Activated T-helper 2 cell treated with anti-CD3 and anti-CD28 coated beads, Interferon-gamma antibody, Interleukin-2, Interleukin-4, amounts not matched to agents 10 μg/mL and 5 μg/mL and 100 μg/mL, durations not matched to agents 14 hours and 24 hours and 36 hours (primary cell): ENCODE measurements at regions not wholly inside any gene's neighbourhood (a gene's known extent, or its start where the extent isn't known, plus 50 kb on each side); places are given as distances from the start of the nearest gene placed in this dataset.

Experiments used
- DNase-seq: peaks from one replicate; pipeline ENCODE4 v3.0.0; 2021; ENCODE audit warnings: low spot score
- H3K27ac Mint-ChIP-seq: one replicate; pipeline ENCODE4 v1.8.0; 2021; ENCODE audit warnings: mixed read lengths
- H3K27me3 Mint-ChIP-seq: one replicate; pipeline ENCODE4 v1.8.0; 2021; ENCODE audit warnings: low read depth, mixed read lengths
- H3K36me3 Mint-ChIP-seq: one replicate; pipeline ENCODE4 v1.8.0; 2021; ENCODE audit warnings: low read depth, mixed read lengths
- H3K4me1 Mint-ChIP-seq: one replicate; pipeline ENCODE4 v1.8.0; 2021; ENCODE audit warnings: low read depth, mixed read lengths
- H3K4me3 Mint-ChIP-seq: one replicate; pipeline ENCODE4 v1.8.0; 2021; ENCODE audit warnings: low read depth, mild to moderate bottlenecking, moderate library complexity, mixed read lengths
- H3K9me3 Mint-ChIP-seq: one replicate; pipeline ENCODE4 v1.8.0; 2021; ENCODE audit warnings: mixed read lengths
- intact Hi-C: fragments of 100-400 bp; cut with micrococcal nuclease; formaldehyde crosslinking; loops from one replicate; pipeline ENCODE4 v1.15.1; 2023

GRCh38 chr1:235002706-235003300 is 125.8 kb downstream of the TOMM20 start:
- no peak for DNase-seq
- intact Hi-C loops, result no loop called here
- peaks cover 29% of the 10 kb centered on the region for H3K36me3 Mint-ChIP-seq
- peak overlapping the region; percentile 24 for H3K27ac Mint-ChIP-seq
- H3K4me1 Mint-ChIP-seq, result peaks cover 41% of the 10 kb centered on the region
- no peaks in the 10 kb centered on the region for H3K27me3 Mint-ChIP-seq
- no peak overlapping the region for H3K4me3 Mint-ChIP-seq
- peaks cover 24% of the 10 kb centered on the region for H3K9me3 Mint-ChIP-seq

DNA sequence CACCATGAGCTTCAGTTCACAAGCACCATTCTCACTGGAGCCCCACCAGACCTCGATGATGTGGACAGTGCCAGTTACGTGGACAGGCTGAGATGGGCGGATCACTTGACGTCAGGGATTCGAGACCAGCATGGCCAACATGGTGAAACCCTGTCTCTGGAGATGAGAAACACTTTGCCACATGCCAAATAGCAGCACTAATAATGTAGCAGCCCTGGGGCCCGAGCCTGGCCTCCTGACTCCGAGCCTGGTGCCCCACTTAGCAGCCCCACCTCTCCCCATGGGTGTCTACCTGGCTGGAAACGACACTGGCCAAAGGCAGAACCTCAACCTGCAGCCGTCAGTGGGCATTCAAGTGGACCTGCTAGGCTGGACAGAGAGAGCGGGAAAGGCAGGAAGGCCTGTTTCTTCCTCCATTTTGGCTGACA is 129.1 kb downstream of the TOMM20 start:
- Mint-ChIP-seq H3K27ac (peak overlapping the region; percentile 4), H3K9me3 (peaks cover 3% of the 10 kb centered on the region), H3K4me1 (peaks cover 23% of the 10 kb centered on the region), H3K4me3 (no peak overlapping the region), H3K36me3 (peaks cover 6% of the 10 kb centered on the region), H3K27me3 (no peaks in the 10 kb centered on the region)
- intact Hi-C loops, result no loop called here
- no peak for DNase-seq

DNA sequence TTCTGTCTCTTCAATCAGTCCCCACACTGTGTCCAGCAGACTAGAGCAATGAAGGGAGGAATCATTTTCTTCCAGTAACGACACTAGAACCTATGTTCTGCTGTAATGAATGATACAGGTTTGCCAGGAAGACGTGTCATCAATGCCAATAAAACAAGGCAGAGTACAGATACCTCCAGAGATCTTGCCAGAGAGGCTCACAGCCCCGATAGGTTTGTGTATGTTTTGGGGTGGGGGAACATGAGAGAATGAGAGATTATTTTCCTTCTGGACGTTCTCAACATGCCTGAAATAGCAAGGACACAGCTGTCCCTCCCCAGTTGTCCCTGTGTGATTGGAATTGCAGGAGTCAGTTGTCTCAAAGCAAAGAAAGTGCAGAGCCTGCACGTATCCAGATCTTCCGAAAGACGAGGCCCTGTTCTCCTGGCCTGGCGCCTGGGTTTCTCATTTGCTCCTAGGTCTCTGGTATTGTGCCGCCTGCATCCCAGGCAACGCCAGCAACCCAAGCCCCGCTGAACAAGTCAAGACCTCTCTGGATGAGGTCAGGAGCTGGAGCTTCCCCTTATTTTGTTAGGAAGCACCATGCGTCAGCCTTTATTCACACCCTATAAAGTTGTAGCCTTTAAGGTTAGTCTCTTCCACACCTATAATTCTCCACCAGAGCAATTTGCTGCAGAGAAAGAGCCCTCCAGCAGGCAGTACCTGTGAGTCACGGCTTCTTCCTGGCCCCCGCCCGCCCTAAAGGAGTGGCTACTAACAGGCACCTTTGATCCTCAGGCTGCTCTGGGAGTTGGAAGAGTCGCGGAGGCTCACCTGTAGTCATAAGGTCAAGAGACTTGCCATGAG is 130.5 kb downstream of the TOMM20 start:
- no peaks in the 10 kb centered on the region for H3K9me3 Mint-ChIP-seq
- intact Hi-C loops, result no loop called here
- H3K27me3 Mint-ChIP-seq, result no peaks in the 10 kb centered on the region
- H3K4me1 Mint-ChIP-seq, result peaks cover 23% of the 10 kb centered on the region
- no peaks in the 10 kb centered on the region for H3K36me3 Mint-ChIP-seq
- H3K4me3 Mint-ChIP-seq, result no peak overlapping the region
- no peak for DNase-seq
- no peak overlapping the region for H3K27ac Mint-ChIP-seq

DNA sequence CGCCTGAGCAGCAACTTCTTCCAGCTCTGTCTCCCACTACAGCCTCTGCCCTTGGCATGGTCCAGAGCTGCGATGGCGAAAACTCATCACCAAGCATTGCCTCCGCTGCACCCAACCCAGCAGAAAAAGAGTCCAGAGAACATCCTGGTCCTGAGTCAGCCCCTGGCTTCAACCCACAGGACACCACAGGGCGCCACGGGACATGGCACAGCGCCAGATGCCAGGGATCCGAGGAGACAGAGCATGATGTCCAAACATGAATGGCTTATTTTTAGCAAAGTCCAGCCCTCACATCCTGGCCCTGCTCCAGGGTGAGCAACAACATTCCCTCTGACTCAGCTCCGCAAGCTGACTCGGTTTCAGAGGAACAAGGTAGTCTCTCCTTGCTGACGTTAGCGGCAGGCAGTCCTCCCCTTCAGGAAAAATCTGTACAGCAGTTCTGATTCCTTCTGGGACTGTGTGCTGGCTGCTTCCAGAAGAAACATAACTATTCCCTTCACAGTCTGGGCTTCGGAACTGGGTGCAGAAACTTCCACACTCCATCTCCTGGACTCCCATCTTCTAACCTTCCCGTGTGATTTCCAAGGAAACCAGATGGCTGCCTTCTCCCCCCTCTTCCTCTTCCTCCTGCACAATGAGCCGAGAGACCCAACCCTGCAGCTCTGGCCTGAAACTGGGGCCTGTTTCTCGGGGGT is 131.3 kb downstream of the TOMM20 start:
- no peaks in the 10 kb centered on the region for H3K27me3 Mint-ChIP-seq
- no peak overlapping the region for H3K27ac Mint-ChIP-seq
- no peaks in the 10 kb centered on the region for H3K36me3 Mint-ChIP-seq
- no peak overlapping the region for H3K4me3 Mint-ChIP-seq
- intact Hi-C loops, result no loop called here
- H3K9me3 Mint-ChIP-seq, result no peaks in the 10 kb centered on the region
- DNase-seq, result no peak
- peaks cover 22% of the 10 kb centered on the region for H3K4me1 Mint-ChIP-seq

DNA sequence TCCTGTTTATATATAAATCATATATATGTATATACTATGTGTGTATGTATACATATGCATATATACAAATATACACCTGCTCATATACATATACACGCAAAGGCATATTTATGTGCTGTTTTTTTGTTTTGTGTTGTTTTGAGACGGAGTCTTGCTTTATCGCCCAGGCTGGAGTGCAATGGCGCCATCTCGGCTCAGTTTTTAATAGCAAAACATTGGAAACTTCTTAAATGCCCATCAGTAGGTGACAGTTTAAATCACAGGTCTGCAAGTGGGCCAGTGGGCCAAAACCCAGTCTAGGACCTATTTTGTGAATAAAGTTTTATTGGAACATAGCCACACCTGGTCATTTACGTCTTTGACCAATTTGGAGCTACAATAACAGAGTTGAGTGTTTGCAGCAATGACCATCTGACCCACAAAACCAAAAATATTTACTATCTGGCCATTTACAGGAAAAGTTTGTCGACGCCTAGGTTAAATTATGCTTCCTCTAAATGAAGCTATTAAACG is 132.3 kb downstream of the TOMM20 start:
- Mint-ChIP-seq H3K4me3 (no peak overlapping the region), H3K36me3 (peaks cover under 1% of the 10 kb centered on the region), H3K27me3 (no peaks in the 10 kb centered on the region), H3K27ac (no peak overlapping the region), H3K4me1 (peaks cover 26% of the 10 kb centered on the region), H3K9me3 (no peaks in the 10 kb centered on the region)
- no peak for DNase-seq
- intact Hi-C loops, result no loop called here

DNA sequence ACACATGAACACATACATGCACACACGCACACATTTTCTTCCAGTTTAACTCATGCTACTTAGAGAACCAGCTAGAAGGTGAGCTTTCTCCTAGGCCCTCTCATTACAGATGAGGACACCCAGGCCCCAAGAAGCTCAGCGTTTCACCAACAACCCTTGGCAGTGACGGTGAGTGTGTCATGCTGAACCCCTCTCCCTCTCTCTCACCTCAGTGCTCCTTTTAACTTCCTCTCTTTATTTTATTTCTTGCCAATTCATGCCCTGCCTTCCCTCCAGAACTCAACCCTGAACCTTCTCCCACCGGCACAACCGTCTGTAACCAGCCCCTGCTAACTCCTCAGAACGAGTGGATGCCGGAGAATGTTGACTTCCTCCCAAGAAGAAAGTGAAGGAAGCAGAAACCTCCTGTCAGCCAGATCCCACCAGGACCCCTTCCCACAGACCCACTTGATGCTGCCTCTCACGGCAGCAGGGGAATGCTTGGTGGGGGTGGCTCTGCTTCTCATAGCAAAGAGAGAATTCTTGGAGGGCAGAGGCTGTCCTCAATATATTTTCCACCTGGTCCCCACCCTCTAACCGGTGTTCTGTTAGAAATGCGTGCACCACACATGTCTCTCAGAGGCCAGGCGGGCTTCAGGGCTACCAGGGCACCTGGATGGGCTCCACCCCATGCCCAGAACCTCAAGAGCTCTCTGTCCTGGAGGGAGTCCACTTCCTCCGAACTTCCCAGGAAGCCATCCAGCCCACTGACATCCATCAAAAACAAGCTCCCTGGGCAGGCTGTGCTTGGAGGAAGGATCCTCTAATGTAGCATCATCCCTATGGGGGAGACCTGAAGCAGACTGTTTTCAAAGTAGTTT is 134.0 kb downstream of the TOMM20 start:
- Mint-ChIP-seq H3K4me1 (peaks cover 40% of the 10 kb centered on the region), H3K9me3 (no peaks in the 10 kb centered on the region), H3K27ac (peak overlapping the region; percentile 46), H3K36me3 (peaks cover 7% of the 10 kb centered on the region), H3K27me3 (no peaks in the 10 kb centered on the region), H3K4me3 (no peak overlapping the region)
- no peak for DNase-seq
- intact Hi-C loops, result no loop called here

DNA sequence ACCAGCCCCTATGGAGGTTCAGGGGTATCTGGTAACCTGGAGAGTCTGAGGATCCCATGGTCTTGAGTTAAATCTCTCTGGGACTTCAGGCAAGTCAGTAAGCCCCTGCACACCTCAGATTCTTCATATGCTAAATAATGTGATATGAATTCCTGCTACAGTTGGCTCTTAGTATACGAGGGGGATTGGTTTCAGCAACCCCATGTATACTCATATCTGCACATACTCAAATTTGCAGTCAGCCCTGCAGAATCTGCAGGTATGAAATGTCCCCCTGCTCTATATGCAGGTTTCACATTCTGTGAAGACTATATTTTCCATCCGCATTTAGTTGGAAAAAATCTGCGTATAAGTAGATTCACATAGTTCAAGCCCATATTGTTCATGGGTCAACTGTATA is 136.6 kb downstream of the TOMM20 start:
- Mint-ChIP-seq H3K27me3 (no peaks in the 10 kb centered on the region), H3K9me3 (no peaks in the 10 kb centered on the region), H3K4me3 (no peak overlapping the region), H3K4me1 (peaks cover 56% of the 10 kb centered on the region), H3K36me3 (peaks cover 10% of the 10 kb centered on the region), H3K27ac (peak overlapping the region; percentile 85)
- intact Hi-C loops, result no loop called here
- no peak for DNase-seq

- Mint-ChIP-seq H3K27me3 (no peaks in the 10 kb centered on the region), H3K36me3 (peaks cover 16% of the 10 kb centered on the region), H3K4me1 (peaks cover 64% of the 10 kb centered on the region), H3K27ac (peak overlapping the region; percentile 85), H3K4me3 (peak overlapping the region; percentile 9), H3K9me3 (no peaks in the 10 kb centered on the region)
- intact Hi-C loops, result no loop called here
- no peak for DNase-seq
Observed at GRCh38 chr1:234990874-234991801, 137.5 kb downstream of the TOMM20 start.

GRCh38 chr1:234990328-234990675 is 138.3 kb downstream of the TOMM20 start:
- Mint-ChIP-seq H3K4me3 (no peak overlapping the region), H3K27ac (peak overlapping the region; percentile 85), H3K36me3 (peaks cover 16% of the 10 kb centered on the region), H3K27me3 (no peaks in the 10 kb centered on the region), H3K9me3 (no peaks in the 10 kb centered on the region), H3K4me1 (peaks cover 66% of the 10 kb centered on the region)
- intact Hi-C loops, result no loop called here
- DNase-seq, result no peak

DNA sequence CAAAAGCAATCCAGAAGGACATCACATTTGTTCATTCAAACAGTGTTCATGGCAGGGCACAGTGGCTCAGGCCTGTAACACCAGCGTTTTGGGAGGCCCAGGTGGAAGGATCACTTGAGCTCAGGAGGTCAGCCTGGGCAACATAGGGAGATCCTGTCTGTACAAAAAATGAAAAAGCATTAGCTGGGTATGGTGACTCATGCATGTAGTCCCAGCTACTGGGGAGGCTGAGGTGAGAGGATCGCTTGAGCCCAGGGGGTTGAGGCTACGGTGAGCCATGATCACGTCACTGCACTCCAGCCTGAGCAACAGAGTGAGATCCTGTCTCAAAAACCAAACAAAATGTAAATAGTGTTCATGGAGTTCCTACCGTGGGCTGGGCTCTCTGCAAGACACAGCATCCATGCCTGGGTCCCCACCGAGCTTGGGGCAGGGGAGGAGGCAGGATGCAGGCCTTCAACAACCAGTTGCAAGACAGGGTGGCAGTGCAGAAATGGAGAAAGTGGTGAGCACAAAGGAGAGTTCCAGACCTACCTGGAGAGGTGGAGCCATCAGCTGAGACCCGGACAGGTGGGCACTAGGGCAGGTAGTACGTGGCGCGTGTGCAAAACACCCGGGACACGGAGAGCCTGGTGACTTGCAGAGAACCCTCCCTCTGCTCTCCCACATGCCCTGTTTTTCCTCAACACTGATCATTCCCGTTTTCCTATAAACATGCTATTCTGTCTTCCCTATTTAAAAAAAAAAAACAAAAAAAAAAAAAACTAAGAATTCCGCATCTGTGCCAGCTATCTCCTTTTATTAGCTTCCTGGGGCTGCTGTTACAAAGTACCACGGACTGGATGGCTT is 138.9 kb downstream of the TOMM20 start:
- Mint-ChIP-seq H3K9me3 (no peaks in the 10 kb centered on the region), H3K36me3 (peaks cover 20% of the 10 kb centered on the region), H3K27me3 (no peaks in the 10 kb centered on the region), H3K4me3 (no peak overlapping the region), H3K27ac (peak overlapping the region; percentile 97), H3K4me1 (peaks cover 69% of the 10 kb centered on the region)
- intact Hi-C loops, result loop anchor here (1.0 kb wide), 2 partner anchors 8 to 22 kb away; no protein-coding TSS in a partner anchor
- no peak for DNase-seq

DNA sequence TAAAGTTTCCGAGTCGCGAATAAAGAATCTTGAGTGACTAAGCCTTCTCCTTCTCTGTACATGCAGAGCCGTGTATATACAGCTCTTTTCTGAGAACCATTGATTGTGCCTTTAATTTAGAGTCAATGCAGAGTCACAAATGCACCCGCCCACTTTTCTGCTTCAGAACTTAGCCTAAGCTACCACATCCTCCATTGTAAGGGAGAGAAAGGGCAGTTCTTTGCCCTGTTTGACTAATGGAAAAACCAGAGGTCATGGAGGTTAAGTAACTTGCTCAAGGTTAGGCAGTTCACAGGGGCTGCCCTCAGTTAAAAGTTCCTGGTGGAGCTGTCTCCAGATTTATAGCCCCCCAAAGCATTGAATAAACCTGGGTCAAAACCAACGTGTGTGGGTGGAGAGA is 139.6 kb downstream of the TOMM20 start:
- peaks cover 68% of the 10 kb centered on the region for H3K4me1 Mint-ChIP-seq
- intact Hi-C loops, result loop anchor here (1.0 kb wide), 2 partner anchors 8 to 22 kb away; no protein-coding TSS in a partner anchor

More for the DNA sequence above, 139.6 kb downstream of the TOMM20 start:
- Mint-ChIP-seq H3K9me3 (peaks cover 3% of the 10 kb centered on the region), H3K27ac (peak overlapping the region; percentile 97), H3K36me3 (peaks cover 26% of the 10 kb centered on the region), H3K27me3 (no peaks in the 10 kb centered on the region), H3K4me3 (no peak overlapping the region)
- no peak for DNase-seq
